DMS153 treated with DMSO at 0.1 percent for 48 hours (cell line): ENCODE measurements at regions not wholly inside any gene's neighbourhood (a gene's known extent, or its start where the extent isn't known, plus 50 kb on each side); places are given as distances from the start of the nearest gene placed in this dataset.

Source experiments
- DNase-seq: peaks from one replicate; lab custom pipeline; 2025; ENCODE audit not compliant: unreplicated experiment; lab: John Stamatoyannopoulos, UW

DNA sequence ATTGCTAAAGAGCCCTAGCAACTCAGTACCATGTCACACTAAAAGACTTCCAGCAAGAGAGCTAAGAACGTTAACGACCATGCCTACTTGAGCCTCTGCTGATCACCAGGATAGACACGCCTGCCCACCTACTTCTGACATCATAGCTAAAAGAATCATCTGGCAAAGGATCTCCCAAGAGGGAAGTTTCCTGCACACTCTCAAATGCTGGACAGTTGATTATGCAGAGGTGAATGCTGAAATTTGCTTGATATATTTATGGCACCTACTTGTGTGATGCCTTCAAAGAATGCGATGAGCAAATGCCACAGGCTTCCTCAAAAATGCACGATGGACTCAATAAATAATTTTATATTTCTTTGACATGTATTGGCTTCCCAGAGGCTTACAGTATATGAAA lies 113.6 kb downstream of the GALC start:
- DNase-seq = no peak

DNA sequence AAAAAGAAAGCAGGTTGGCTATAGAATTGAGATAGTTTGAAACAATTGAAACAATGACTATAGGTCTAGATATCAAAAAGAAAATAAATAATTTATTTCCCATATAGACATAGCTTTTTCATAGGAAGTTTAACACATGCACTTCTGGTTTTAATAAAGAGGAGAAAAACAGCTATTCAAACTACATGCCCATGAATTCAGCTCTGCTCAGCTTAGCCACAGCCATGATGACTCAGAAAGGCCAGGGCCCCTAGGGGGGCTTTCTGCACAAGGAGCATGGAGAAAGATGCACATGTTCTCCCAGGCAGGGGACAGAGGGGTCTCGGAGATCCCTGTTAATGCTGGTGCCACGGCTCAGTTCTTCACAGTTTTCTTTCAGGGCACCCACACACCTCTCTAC lies 114.0 kb downstream of the GALC start:
- DNase-seq = no peak

DNA sequence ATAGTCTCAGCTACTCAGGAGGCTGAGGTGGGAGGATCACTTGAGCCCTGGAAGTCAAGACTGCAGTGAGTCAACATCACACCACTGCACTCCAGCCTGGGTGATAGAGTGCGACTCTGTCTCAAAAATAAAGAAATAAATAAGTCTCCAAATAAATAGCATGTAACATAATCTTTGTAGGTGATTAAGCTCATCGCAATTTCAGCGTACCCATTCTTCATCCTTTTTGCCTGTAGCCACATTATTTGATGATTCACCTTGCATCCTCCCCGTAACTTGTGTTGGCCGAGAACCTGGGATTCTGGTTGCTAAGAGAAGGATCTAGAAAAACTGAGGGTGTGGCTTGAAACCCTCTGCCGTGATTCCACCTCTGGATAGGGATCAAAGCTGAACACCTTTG lies 115.1 kb downstream of the GALC start:
- DNase-seq = no peak

DNA sequence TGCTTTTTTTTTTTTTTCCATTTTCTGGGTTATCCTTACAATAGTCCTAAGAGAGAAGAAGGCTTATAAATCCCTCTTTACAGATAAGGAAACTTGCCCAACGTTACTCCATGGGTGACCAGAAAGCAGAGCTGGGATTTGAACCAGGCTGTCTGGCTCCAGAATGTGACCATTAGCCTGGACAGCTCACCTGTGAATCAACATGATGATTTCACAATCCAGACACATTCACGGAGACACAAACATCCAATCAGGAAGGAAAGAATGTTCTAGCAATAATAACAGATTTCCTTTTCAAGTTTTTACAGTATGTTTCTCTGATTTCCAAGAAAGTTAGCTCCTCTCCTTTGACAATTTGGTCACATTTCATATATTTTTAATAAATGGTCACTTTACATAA lies 118.3 kb downstream of the GALC start:
- no peak for DNase-seq

DNA sequence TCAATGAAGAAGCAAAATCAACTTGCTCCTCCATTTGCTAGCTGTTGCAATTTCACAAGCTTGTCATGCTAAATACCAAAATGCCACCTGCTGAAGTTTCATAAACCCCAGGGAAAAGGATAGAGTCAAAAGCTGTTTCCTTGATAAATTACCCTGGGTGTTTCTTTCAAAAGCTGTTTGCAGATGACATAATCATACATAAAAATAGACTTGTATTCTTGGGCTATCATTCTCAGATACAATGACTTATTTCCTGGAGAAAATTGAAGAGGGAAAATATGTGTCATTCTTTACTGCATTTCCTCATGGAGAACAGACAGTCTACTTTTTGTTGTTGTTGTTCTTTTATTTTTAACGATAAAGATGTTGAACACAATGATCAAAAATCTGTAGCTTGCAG lies 119.2 kb downstream of the GALC start:
- DNase-seq = no peak

GRCh38 chr14:87869619-87870583 lies 123.1 kb downstream of the GALC start:
- no peak for DNase-seq

GRCh38 chr14:87868920-87869319 lies 124.1 kb downstream of the GALC start:
- no peak for DNase-seq

GRCh38 chr14:87866116-87866515 lies 126.9 kb downstream of the GALC start:
- no peak for DNase-seq

DNA sequence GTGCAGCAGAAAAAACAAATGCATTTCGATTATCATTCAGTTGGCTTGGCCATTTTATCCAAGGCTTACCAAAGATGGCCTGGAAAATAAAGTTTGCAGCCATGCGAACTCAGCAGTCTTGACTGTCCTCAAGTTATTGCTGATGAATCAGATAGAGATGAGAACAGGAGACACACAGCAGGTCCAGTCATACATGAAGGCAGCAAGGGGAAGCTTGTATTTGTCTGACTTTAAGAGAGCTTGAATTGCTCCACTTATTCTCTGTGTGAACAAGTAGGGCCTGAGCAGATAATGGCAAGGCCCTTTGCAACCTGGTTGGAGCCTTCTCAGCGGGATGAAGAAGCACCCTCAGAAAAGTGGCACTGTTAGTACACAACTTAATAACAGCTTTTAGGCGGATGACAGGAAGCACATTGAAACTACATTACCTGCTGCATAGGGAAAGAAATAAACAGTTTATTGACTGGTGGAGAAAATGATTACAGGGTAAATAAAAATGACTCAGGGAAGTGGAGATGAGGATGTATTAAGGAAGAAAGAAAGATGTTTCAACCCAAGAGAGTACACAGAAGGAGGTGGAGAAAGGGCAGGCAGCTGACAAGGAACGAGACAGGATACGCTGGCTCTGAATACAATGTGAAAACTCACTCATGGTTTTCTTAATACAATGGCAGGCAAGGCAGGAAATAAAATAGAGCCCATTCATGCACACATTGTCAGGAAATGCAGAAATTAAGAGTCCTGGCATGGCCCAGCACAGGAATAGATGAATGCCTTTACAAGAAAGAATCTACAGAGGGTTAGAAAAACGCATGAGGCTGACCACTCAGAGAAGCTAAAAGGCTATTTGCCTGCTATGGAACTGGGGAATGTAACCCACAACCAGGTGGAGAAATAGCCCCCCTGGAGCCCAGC lies 128.4 kb downstream of the GALC start:
- no peak for DNase-seq

DNA sequence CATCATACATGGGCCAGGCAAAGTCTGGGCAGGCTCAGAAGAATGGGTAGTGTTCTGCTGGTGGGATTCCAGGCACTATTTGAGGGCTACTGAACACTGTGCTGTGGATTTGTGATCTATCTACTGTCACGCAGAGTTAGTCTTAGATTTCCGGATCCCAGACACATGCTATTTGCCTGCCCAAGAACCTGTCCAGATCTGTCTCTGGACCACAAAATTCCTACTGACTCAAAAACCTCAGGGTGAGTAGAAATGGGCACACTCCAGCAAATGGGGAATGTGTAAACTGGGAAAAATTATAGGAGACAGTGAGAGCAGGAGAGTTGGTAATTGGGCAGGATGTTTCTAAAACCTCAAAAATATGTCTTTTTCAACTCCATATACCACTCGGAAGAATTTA lies 129.9 kb downstream of the GALC start:
- DNase-seq = no peak

DNA sequence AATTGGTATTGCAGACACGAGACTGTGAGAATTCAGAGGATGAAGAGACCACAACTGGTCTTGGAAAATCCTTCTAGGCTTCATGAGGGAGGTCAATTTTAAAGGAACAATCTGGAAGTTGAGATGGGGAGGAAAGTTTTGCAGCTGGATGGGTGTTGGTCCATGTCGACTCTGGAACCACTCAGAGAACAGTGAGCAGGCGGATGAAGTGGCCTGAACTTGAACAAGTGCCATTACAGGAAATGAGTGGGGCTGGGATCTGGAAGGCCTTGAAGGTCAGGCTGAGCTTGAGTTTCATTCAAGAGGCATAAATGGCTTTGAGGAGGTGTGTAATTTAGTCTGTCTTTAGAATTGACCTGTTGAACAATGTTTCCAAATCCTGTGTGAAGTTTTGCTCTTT lies 140.9 kb downstream of the GALC start:
- DNase-seq = no peak

DNA sequence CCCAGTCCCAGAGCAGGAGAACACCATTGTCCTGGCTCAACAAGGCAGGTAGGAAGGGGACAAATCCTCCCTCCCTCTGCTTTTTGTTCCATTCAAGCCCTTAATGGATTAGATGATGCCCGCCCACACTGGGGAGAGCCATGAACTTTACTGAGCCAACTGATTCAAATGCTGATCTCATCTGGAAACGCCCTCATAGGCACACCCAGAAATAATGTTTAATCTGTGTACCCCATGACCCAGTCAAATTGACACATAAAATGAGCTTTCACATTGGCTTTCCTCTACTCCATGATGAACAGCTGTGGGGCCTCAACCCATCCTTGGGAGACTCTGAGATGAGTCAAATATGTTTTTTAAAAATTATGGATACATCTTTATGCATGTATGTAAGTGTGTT lies 141.8 kb downstream of the GALC start:
- no peak for DNase-seq

GRCh38 chr14:87847216-87847755 lies 145.7 kb downstream of the GALC start:
- no peak for DNase-seq

DNA sequence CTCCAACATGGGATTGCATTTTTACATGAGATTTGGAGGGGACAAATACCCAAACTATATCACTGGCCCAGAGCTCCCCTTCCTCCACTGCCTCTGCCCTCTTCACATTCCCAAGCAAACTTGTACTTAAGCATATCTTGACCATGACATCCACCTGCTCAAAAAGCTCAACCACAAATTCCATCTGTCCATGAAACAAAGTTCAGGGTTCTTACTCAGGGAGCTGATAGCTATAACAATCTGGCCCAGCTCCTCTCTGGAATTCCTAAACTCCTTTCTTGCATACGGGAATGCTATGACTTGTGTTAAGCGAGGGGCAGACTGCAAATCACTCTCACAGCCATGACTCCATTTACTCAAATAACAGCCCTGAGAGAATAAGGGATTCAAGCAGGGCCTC lies 152.1 kb downstream of the GALC start:
- no peak for DNase-seq

- DNase-seq = no peak
These were observed 154.1 kb downstream of the GALC start for GRCh38 chr14:87838931-87839330.

DNA sequence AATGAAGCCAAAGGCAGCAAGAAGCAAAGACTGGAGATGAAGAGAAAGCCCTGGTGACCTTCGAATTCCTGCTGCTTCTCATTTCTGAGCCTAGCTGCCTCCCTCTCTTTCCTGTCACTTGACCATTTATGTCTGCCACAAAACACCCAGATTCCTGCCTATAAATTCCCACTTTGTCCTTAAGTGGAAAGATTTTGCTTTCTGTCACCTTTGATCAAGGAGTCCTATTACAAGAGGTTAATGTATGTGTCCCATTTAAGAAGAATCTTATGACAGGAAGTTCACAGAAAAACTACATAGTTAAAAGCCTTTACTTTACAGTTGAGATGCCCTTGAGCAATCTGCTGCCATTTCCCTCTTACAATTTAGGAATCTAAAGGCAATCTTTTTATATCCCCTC lies 155.7 kb downstream of the GALC start:
- DNase-seq = no peak

DNA sequence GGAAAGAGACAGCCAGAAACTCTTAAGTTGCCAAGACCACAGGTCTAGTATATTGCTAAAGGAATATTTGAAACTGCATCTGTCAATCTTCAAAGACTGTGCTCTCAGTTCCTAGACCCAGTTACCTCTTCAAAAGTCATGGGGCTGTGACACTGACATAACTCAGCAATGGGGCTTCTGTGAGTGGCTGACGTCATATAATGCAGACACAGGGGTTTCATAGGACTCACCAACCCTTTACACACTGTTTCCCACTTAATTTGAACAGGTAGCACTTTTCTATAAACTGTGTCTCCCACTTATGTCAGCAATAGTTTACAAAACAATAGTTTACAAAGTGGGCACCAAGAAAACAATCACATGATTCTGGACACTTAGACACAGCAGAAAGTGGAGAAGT lies 158.4 kb downstream of the GALC start:
- no peak for DNase-seq

- no peak for DNase-seq
These were observed 160.0 kb downstream of the GALC start for GRCh38 chr14:87833026-87833425.

DNA sequence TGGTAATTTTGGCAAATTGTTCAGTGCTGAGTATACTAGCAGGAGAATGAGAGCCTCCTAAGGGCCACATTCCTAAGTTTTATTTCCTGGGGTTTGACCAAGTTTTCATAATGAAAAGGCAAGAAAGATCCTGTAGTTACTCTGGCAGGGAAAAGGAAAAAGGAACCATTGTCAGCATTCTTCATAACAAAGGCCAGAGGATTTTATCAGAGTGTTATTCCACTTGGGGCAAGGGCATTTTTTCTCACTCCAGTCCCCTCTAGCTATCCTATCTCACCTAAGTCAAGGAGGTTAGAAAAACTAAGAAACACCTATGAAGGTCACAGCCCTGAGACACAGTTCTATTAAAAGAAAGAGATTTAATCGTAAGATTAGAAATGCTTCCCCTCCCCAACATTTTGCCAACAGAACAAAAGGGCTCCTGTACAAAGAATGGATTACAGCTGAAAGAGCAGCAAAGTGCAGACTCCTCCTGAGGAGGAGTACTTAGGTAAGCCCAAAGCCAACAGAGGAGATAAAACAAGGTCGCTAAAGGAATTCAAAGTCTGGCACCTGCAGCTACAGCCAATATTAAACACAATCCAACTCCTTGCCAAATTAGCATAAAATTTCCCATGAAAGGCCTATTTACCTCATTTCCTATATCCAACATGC lies 162.4 kb downstream of the GALC start:
- DNase-seq = no peak

GRCh38 chr14:87829543-87829942 lies 163.4 kb downstream of the GALC start:
- DNase-seq = no peak

- DNase-seq = no peak
These were observed 168.7 kb downstream of the GALC start for GRCh38 chr14:87824266-87824665.
